HG03571 (cell line): ENCODE measurements at regions not wholly inside any gene's neighbourhood (a gene's known extent, or its start where the extent isn't known, plus 50 kb on each side); places are given as distances from the start of the nearest gene placed in this dataset.
"Not testable (repeated sequence)": the region's sequence is repeated elsewhere in the genome, so short reads cannot be mapped to it uniquely, and the experiment has no call there.

Source experiments
- ATAC-seq: cut with Tn5 transposase; IDR thresholded peaks from one replicate; pipeline ENCODE4 v1.9.1; 2021; ENCODE audit not compliant: unreplicated experiment

- ATAC-seq, result not testable (repeated sequence)
Measured at GRCh38 chr2:87691899-87692592, 55.8 kb upstream of the PLGLB2 start.

- not testable (repeated sequence) for ATAC-seq
Measured at GRCh38 chr2:87692914-87693313, 55.0 kb upstream of the PLGLB2 start.

GRCh38 chr2:87693882-87694281 is 54.0 kb upstream of the PLGLB2 start:
- ATAC-seq, result not testable (repeated sequence)

GRCh38 chr2:87695596-87696323 is 52.1 kb upstream of the PLGLB2 start:
- ATAC-seq, result not testable (repeated sequence)
